ENCODE measurements at regions not wholly inside any gene's neighbourhood (a gene's known extent, or its start where the extent isn't known, plus 50 kb on each side); places are given as distances from the start of the nearest gene placed in this dataset.

- no peak overlapping the region for H3K27ac ChIP-seq
- H3K9me3 Mint-ChIP-seq, result no peaks in the 10 kb centered on the region
- no peaks in the 10 kb centered on the region for H3K36me3 Mint-ChIP-seq
- no peak overlapping the region for H3K4me2 ChIP-seq
- H3K27me3 Mint-ChIP-seq (ENCODE audit: insufficient read depth, low read depth), result peaks cover 6% of the 10 kb centered on the region
- H3K4me3 ChIP-seq, result no peak overlapping the region
- H3K9me3 ChIP-seq (ENCODE audit: low read depth), result no peaks in the 10 kb centered on the region
- H3K36me3 ChIP-seq, result no peaks in the 10 kb centered on the region
- H3K4me1 ChIP-seq, result peaks cover 10% of the 10 kb centered on the region
- peak; percentile 26 for TF ChIP-seq CTCF (IDR thresholded peaks at IDR 0.05)
- no peak for TF ChIP-seq EZH2phosphoT487 (IDR thresholded peaks at IDR 0.05)
- no peak overlapping the region for H3K27ac Mint-ChIP-seq
- no peak overlapping the region for H3K4me3 Mint-ChIP-seq
- DNase-seq (ENCODE audit: low spot score), result peak; percentile 5
- H3F3A ChIP-seq (ENCODE audit: low read depth), result no peaks in the 10 kb centered on the region
- H3K4me1 Mint-ChIP-seq, result peaks cover 15% of the 10 kb centered on the region
- H3K27me3 ChIP-seq, result no peaks in the 10 kb centered on the region
- no peaks in the 10 kb centered on the region for H4K20me1 ChIP-seq (ENCODE audit: low read depth)
- no peaks in the 10 kb centered on the region for H3K79me2 ChIP-seq (ENCODE audit: low read depth)
- no peak overlapping the region for H3K9ac ChIP-seq
- H2AFZ ChIP-seq (replicated peaks), result no peak overlapping the region
Measured at GRCh38 chr2:7697052-7697451, 779.8 kb downstream of the RNF144A start.

- Histone ChIP-seq H3F3A (ENCODE audit: low read depth) (peaks cover 14% of the 10 kb centered on the region), H2AFZ (replicated peaks) (no peak overlapping the region), H3K79me2 (ENCODE audit: low read depth) (no peaks in the 10 kb centered on the region), H3K4me1 (peaks cover 32% of the 10 kb centered on the region), H3K9me3 (ENCODE audit: low read depth) (no peaks in the 10 kb centered on the region), H3K36me3 (no peaks in the 10 kb centered on the region), H3K27me3 (no peaks in the 10 kb centered on the region), H3K4me2 (no peak overlapping the region), H4K20me1 (ENCODE audit: low read depth) (no peaks in the 10 kb centered on the region), H3K4me3 (no peak overlapping the region), H3K9ac (no peak overlapping the region), H3K27ac (no peak overlapping the region)
- no peak for DNase-seq (ENCODE audit: low spot score)
- Mint-ChIP-seq H3K36me3 (no peaks in the 10 kb centered on the region), H3K9me3 (no peaks in the 10 kb centered on the region), H3K4me3 (no peak overlapping the region), H3K27ac (no peak overlapping the region), H3K27me3 (ENCODE audit: insufficient read depth, low read depth) (peaks cover 3% of the 10 kb centered on the region), H3K4me1 (peaks cover 25% of the 10 kb centered on the region)
- TF ChIP-seq EZH2 (IDR thresholded peaks at IDR 0.05) (no peak), CTCF (IDR thresholded peaks at IDR 0.05) (no peak), EZH2phosphoT487 (IDR thresholded peaks at IDR 0.05) (no peak)
Measured at GRCh38 chr2:7701791-7702190, 784.6 kb downstream of the RNF144A start.

- DNase-seq (ENCODE audit: low spot score), result peak; percentile 38
- no peaks in the 10 kb centered on the region for H4K20me1 ChIP-seq (ENCODE audit: low read depth)
- no peaks in the 10 kb centered on the region for H3K9me3 ChIP-seq (ENCODE audit: low read depth)
- H3K4me3 ChIP-seq, result no peak overlapping the region
- H3K27me3 ChIP-seq, result no peaks in the 10 kb centered on the region
- H3K27ac ChIP-seq, result peak overlapping the region; percentile 11
- H3K9ac ChIP-seq, result no peak overlapping the region
- H2AFZ ChIP-seq (replicated peaks), result no peak overlapping the region
- no peaks in the 10 kb centered on the region for H3K36me3 ChIP-seq
- Mint-ChIP-seq H3K4me3 (no peak overlapping the region), H3K27ac (no peak overlapping the region), H3K27me3 (ENCODE audit: insufficient read depth, low read depth) (peaks cover 3% of the 10 kb centered on the region), H3K9me3 (no peaks in the 10 kb centered on the region), H3K4me1 (peaks cover 25% of the 10 kb centered on the region), H3K36me3 (no peaks in the 10 kb centered on the region)
- peaks cover 14% of the 10 kb centered on the region for H3F3A ChIP-seq (ENCODE audit: low read depth)
- no peaks in the 10 kb centered on the region for H3K79me2 ChIP-seq (ENCODE audit: low read depth)
- H3K4me1 ChIP-seq, result peaks cover 32% of the 10 kb centered on the region
- no peak for TF ChIP-seq EZH2 (IDR thresholded peaks at IDR 0.05)
- TF ChIP-seq CTCF (IDR thresholded peaks at IDR 0.05), result no peak
- no peak for TF ChIP-seq EZH2phosphoT487 (IDR thresholded peaks at IDR 0.05)
- H3K4me2 ChIP-seq, result peak overlapping the region; percentile 67
Measured at GRCh38 chr2:7703048-7703447, 785.8 kb downstream of the RNF144A start.
